ENCODE measurements at regions not wholly inside any gene's neighbourhood (a gene's known extent, or its start where the extent isn't known, plus 50 kb on each side); places are given as distances from the start of the nearest gene placed in this dataset.
"Not testable (repeated sequence)": the region's sequence is repeated elsewhere in the genome, so short reads cannot be mapped to it uniquely, and the experiment has no call there.

DNA sequence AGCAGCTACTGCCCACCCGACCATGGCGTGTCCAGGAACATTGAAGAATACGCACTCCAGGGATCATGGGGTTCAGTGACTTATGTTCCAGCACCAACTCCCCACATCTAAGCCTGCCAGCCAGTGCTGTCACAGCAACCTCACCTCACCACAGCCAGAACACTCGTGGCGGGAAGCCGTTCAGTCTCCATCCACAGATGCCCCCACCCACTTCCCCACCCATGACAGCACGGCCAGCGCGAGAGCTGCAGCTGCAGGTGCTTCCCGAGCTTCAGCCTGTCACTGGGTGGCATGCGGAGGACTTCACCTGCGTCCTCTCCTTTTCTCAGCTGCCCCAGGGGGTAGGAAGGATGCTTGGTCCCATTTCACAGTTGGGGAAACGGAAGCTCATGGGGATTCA is 50.3 kb downstream of the RBFOX3 start:
- no peak for DNase-seq (ENCODE audit: extremely low read depth, low read depth)

DNA sequence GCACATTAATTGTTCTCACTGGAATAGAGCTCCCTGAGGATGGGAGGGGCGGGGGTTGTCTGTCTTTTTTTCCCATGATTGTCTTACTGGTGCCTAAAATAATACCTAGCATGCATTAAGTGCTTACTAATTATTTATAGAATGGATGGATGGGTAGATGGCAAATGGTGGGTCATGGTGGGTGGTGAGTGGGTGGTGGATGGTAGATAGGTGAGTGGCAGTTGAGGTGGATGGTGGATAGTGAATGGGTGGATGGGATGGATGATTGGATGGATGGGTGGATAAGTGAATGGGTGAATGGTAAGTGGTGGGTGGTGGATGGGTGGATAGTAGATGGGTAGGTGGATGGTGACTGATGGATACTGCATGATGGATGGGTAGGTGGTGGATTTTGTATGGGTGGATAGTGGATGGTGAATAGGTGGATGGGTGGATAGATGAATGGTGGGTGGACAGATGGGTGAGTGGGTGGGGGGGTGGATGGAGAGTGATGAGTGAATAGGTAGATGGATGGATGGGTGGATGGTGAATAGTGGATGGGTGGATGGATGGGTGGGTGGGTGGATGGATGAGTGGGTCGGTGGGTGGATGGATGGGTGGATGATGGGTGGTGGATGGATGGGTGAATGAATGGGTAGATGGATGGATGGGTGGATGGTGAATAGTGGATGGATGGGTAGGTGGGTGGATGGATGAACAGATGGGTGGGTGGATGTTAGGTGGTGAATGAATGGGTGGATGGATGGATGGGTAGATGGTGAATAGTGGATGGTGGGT is 51.6 kb downstream of the RBFOX3 start:
- DNase-seq (ENCODE audit: extremely low read depth, low read depth), result no peak

DNA sequence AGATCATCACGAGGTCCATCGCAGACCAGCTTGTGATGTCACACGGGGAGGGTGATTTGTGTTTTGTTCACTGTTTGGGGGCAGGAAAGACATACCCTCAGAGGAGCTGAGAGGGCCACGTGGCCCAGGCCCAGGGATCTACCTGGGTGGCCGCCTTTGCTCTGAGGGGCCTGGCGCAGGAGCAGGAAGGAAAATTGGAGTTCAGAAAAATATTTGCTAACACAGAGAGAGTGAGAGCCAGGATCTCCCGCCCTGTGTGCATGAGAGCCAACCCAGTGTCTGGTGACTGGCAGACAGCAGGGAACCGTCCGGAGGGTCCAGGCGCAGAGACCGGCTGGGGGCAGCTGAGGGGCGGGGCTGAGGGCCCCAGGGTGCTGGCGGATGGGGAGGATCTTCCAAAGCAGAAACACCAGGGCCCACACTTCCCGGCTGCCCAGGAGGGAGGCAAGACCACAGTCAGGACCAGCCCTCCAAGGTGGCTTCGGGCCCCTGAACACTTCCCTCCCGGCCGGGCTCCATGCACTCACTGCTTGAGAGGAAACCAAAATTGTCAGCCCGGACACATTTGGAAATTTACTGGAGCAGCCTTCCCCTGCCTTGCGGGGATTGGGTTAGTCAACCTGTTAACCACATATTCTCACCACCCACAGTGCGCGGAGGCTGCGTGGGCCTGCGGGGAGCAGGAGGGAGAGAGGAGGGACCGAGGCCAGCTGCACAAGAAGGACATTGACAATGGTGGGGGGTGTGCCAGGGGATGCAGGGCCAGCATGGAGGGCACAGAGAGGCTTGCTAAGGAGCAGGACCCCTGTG is 52.6 kb downstream of the RBFOX3 start:
- no peak for DNase-seq (ENCODE audit: extremely low read depth, low read depth)

DNA sequence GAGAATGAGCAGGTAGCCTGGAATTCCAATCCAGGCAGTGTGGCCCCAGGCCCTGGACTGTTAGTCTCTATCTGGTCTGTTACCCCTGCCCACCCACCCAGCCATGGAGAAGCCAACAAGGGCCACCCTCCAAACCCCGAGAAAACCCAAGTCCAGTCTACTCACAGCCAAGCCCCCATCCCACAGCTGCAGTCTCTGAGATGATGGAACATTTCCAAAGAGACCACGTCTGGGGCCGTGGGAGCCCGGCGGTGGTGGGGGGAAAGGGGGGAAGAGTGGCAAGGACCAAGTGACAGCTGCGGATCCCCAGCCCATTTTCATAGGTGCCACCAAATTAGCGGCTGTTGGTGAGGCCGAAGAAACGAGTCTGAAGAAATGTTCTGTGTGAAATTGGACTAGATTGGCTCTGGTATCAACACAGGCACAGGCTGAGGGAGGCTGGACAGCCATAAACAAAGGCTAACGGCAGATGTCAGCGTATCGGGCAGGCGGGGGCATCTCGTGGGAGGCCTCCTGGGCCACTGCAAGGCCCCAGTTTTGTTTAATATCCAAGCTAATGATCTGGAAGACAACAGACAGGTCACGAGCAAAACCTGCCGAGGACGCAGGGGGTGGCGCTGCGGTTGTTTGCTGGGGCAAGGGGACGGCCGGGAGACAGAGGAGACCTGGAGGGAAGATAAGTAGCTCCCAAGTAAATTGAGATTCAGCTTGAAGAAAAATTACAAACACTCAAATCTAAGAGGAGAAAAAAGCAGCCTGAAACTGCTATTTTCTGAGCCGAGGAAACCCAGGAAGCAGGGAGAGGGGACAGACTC is 53.4 kb downstream of the RBFOX3 start:
- DNase-seq (ENCODE audit: extremely low read depth, low read depth), result no peak

DNA sequence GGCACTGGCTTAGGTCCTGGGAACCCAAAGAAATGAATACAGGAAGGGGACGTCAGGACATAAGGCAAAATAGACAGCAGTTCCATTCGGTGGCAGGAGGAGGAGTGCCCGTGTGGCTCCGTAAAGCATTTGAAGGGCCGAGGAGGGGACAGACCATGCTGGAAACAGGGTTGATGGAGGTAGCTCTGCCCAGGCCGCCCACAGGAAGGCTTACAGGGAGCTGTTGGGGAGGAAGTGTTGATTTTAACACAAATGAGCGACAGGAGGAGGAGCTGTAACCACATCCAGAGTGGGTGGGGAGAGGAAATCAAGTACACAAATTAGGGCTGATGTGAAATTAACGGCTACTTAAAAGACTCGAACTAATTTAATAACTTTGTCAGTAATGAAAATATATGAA is 54.6 kb downstream of the RBFOX3 start:
- no peak for DNase-seq (ENCODE audit: extremely low read depth, low read depth)

DNA sequence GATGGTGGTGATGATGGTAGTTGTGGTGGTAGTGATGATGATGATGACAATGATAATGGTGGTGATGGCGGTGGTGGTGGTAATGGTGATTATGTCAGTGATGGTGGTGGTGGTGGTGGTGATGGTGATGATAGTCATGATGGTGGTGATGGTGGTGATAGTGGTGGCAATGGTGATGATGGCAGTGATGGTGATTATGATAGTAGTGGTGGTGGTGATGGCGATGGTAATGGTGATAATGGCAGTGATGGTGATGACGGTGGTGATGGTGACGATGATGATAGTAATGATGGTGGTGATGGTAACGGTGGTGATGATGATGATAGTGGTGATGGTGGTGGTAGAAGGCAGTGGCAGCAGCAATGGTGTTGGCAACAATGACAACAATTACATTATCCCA is 55.3 kb downstream of the RBFOX3 start:
- DNase-seq (ENCODE audit: extremely low read depth, low read depth), result no peak

DNA sequence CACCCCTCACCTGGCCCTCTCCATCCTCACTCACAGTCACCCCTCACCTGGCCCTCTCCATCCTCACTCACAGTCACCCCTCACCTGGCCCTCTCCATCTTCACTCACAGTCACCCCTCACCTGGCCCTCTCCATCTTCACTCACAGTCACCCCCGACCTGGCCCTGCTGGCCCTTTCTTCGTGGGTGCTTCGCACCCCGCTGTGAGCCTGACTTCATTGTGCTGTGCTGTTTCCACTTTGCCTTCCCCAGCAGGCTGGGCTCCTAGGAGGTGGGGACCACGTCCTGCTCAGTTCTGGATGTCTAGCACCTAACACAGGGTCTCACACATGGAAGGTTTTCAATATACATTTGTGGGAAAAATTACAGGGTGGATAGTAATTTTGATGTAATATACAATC is 56.5 kb downstream of the RBFOX3 start:
- not testable (repeated sequence) for DNase-seq (ENCODE audit: extremely low read depth, low read depth)

DNA sequence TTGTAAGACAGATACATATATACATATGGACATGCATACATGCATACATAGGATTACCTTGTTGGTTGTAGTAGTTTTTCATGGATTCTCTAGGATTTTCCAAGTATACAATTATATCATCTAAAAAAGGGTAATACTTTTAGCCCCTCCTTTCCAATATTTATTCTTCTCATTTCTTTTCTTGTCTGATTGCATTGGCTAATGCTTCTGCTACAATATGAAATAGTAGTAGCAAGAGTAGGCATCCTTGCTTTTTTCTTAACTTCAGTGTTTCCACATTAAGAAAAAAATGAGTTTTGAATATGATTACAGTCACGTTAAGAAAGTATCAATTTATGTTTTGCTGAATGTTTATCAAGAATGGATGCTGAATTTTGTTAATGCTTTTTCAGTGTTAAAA is 58.0 kb downstream of the RBFOX3 start:
- DNase-seq (ENCODE audit: extremely low read depth, low read depth), result no peak

DNA sequence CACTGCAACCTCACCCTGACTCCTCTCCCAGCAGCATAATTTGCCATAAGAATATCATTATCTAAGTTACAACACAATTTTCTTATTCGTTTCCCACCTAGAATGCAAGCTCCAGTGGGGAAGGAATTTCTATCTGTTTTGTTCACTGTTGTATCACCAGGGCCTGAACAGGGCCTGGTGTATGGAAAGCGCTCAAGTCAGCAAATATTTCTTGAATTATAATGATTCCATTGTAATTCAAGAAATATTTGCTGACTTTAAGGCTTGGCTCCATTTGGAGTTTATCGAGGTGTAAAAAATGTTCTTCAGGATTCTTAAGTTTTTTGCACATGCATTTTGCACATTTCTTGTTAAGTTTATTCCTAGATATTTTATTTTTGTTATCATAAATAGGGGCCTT is 58.4 kb downstream of the RBFOX3 start:
- DNase-seq (ENCODE audit: extremely low read depth, low read depth), result no peak

DNA sequence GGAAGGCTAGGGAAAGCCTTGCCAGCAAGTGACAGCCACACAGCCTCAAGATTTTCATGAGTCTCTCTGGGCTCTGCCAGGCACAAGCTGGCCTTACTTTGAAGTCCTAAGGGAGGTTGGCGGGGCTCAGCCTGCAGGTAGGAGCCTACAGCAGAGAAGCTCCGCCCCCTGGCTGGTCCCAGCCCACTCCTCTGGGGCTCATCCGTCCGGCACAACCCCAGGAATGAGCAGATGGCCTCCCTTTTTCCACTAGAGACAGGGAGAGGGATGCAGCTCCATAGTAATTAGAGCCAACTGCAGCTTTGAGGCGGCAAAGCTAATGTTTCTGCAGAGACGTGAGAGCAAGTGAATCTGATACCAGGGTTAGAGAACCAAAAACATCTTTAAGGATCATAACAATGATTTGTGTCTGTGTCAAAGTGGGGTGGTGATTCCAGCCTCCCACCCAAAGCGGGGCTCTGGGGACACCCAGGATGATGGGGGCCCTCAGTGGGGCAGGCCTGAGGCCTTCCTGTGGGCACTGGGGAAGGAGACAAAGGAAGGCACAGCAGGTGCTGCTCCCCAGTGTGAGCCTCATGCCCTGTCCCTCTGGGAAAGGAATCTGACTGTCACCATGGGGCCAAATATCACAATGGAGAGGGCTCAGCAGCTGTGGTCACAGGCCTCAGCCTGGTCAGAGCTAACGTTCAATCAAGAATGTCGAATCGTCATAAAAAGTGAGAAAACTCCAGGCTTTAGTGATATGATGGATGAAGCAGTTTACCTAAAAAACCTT is 61.5 kb downstream of the RBFOX3 start:
- DNase-seq (ENCODE audit: extremely low read depth, low read depth), result no peak

DNA sequence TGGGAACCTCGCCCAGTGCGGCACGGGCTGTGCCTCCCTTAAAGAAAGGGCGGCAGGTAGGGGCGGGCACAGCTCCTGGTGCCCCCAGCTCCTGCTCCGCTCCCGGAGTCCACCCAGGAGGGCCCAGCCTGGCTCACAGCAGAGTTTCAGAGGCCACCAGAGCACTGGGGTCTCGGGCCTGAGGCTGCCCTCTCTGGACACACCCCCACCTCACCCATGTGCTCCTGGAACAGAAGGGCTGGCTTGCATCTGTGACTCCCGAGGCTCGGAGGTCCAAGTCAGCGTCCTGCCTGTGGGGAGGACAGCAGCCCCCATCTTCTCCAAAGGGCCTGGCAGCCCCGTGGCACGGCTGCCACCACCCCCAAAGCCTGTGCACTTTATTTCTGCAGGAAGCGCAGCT is 62.7 kb downstream of the RBFOX3 start:
- DNase-seq (ENCODE audit: extremely low read depth, low read depth), result no peak

DNA sequence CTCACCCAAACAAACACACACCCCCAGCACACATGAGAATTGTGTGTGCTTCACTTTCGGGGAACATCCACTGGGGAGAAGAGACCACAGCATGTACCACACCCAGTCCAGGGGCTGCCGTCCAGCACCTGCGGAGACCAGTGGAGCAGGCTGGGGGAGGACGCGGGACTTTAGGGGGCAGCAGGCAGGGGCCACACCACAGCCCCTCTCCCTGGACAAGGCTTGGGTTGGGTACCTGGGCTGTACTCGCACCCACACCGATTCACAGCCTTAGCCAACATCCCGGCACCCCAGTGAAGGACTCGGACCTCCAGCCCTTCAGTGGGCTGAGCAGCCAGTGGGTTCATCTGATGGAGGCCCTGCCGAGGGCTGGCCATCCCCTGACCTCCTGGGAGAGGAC is 63.3 kb downstream of the RBFOX3 start:
- no peak for DNase-seq (ENCODE audit: extremely low read depth, low read depth)

DNA sequence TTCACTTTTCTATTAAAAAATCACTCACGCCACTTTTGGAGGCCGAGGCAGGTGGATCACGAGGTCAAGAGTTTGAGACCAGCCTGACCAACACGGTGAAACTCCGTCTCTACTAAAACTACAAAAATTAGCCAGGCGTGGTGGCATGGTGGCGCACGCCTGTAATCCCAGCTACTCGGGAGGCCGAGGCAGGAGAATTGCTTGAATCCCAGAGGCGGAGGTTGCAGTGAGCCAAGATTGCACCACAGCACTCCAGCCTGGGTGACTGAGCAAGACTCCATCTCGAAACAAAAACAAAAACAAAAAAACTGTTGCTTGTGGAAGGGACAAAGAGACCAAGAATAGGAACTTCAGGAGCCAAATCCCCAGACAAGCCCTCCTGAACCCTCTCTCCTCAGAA is 63.7 kb downstream of the RBFOX3 start:
- DNase-seq (ENCODE audit: extremely low read depth, low read depth), result not testable (repeated sequence)

DNA sequence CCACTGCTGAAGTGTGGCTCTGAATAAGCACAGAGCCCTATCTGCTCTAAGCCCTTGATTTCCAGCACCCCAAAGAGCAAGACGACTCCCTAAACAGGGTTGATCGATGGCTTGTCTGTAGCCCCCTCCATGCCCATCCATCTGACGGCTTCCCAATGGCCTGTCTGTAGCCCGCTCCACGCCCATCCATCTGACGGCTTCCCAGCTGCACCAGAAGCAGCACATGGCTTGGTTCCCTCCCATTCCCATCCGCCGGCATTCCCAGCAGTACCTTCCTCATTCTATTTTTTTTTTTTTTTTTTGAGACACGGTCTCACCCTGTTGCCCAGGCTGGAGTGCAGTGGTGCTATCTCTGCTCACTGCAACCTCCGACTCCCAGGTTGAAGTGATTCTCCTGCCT is 64.5 kb downstream of the RBFOX3 start:
- no peak for DNase-seq (ENCODE audit: extremely low read depth, low read depth)

DNA sequence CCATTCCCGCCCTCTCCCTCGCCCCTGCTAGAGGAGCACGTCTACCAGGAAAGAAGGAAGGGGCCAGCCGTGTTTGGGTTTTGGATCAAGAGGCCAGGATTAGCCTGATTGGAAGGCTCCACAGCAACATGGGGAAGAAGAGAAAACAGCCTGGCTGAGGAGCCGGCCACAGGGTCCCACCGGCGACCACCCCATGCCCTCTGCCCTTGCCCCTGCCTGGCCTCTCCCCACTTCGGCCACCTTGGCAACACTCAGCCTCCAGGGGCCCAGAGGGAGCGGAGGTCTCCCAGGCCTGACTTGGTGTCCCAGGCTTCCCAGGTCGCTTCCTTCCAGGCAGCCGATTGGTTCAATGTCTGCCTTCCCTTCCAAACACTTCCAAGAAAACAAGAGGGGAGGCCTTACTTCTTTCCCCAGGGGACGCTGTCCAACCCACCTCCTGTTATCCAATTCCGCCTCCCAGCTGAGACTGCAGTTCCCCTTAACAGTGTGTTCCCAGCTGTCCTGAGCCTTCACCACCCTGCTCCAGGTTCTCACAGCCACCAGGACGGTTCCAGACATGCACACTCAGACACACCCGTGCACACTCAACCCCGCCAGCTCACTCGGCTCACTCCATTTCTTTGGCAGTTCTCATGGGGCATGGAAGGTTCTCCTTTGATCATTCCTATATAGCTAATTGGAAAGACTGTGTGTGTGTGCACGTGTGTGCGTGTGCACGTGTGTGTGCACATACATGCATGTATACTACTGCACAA is 65.4 kb downstream of the RBFOX3 start:
- no peak for DNase-seq (ENCODE audit: extremely low read depth, low read depth)

DNA sequence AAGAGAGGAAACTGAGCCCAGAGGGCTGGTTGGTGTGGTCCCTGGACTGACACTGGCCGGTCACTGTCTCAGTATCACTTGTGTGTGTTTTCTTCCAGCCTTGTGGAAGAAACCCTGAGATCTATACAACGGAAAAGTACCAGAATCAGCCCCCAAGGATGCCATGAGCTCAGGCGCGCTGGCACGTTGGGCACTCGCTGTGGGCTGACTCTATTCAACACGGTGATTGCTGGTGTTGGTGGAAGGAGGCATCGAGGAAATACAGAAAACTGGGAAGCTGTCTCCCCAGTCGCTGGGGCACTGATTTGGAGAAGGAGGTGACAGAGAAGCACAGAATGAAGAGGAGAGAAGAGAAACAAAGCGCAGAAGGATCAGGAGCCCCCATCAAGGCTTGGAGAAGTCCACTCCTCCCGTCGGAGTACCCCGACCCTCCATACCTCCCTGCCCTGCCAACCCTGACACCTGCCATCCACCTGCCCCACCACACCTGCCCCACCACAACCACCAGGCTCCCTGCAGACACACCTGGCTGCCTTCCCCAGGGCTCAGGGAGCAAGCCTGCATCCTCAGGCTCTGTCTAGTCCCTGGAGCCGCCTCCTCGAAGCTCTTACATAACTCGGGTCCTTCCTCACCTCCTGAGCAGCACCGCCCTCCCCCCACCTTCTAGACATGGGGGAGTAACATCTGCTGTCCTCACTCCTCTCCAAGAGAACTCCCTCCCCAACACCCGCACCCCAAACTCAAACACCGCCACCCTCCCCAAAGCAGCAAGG is 66.5 kb downstream of the RBFOX3 start:
- DNase-seq (ENCODE audit: extremely low read depth, low read depth), result no peak

DNA sequence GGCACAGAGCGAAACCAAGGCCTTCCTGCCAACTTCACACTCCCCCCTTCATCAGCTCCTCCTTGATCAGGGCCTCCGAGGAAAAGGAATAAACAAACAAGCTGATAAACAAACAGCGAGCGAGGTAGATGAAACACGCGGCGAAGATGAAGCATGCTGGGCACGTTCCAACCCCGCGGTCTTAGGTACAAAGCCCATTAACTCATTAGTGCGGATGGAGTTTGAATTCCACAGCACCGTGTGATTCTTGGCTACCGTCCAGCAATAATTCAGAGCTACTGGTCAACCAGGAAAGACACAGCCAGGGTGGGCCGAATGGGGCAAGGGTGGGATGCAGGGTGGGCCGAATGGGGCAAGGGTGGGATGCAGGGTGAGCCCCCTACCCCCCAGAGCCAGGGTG is 67.3 kb downstream of the RBFOX3 start:
- DNase-seq (ENCODE audit: extremely low read depth, low read depth), result no peak

DNA sequence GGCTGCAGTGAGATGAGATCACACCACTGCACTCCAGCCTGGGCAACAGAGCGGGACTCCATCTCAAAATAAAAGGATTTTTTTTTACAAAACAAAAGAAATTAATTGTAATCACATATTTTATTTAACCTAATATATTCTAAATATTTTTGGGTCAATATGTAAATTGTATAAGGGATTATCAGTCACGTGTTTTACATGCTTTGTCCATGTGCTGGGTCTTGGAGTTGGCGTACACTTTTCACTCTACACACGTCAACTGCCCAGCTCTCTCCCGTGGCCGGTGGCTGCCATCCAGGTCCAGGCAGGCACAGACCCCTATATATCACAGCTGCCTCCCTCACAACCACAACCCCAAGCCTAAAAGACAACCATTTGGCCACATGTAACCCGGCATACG is 68.1 kb downstream of the RBFOX3 start:
- DNase-seq (ENCODE audit: extremely low read depth, low read depth), result no peak
